ENCODE measurements at regions not wholly inside any gene's neighbourhood (a gene's known extent, or its start where the extent isn't known, plus 50 kb on each side); places are given as distances from the start of the nearest gene placed in this dataset.

GRCh38 chr6:48996461-48997119 lies 466.5 kb downstream of the MMUT start:
- H3K9ac ChIP-seq (ENCODE audit: low read depth in 1 of 2, low read length in 2 of 2) = no peak overlapping the region
- WGBS = 53% methylated on average over 6 of the region's 6 CpGs
- TF ChIP-seq RXRA (IDR thresholded peaks at IDR 0.05) = no peak
- no peak for TF ChIP-seq TAF1 (conservative IDR thresholded peaks at IDR 0.05)
- TF ChIP-seq EGR1 (IDR thresholded peaks at IDR 0.05; ENCODE audit: low read depth in 2 of 2) = no peak
- no peak for TF ChIP-seq HNF4A (conservative IDR thresholded peaks at IDR 0.05)
- no peak for TF ChIP-seq FOXA1 (IDR thresholded peaks at IDR 0.05)
- TF ChIP-seq REST (IDR thresholded peaks at IDR 0.05) = no peak
- TF ChIP-seq RAD21 (IDR thresholded peaks at IDR 0.05) = no peak
- TF ChIP-seq GABPA (IDR thresholded peaks at IDR 0.05 in 1 of 2, conservative IDR thresholded peaks at IDR 0.05 in 1 of 2) = no peak
- no peak for TF ChIP-seq JUND (IDR thresholded peaks at IDR 0.05)
- no peak for TF ChIP-seq CTCF (IDR thresholded peaks at IDR 0.05; ENCODE audit: low read depth, low read length, missing input control)
- TF ChIP-seq ATF3 (IDR thresholded peaks at IDR 0.05) = no peak
- TF ChIP-seq SP1 (IDR thresholded peaks at IDR 0.05) = no peak
- no peak for TF ChIP-seq FOXA2 (IDR thresholded peaks at IDR 0.05)
- TF ChIP-seq YY1 (IDR thresholded peaks at IDR 0.05) = no peak
- no peak for TF ChIP-seq ZBTB33 (IDR thresholded peaks at IDR 0.05)
- TF ChIP-seq HNF4G (IDR thresholded peaks at IDR 0.05) = no peak
- no peak for TF ChIP-seq NR2F2 (IDR thresholded peaks at IDR 0.05)
- TF ChIP-seq MAX (IDR thresholded peaks at IDR 0.05) = no peak
- H3K9me3 ChIP-seq (ENCODE audit: control insufficient read depth in 4 of 4, low read length in 3 of 4) = no peaks in the 10 kb centered on the region
- no peaks in the 10 kb centered on the region for H3K27me3 ChIP-seq (ENCODE audit: control insufficient read depth in 4 of 4, insufficient read depth in 4 of 4, low read length in 3 of 4)
- no peak overlapping the region for H3K27ac ChIP-seq (ENCODE audit: low read depth in 1 of 2, low read length in 2 of 2)
- H3K36me3 ChIP-seq (ENCODE audit: control insufficient read depth in 4 of 4, insufficient read depth in 3 of 4, low read depth in 1 of 4, low read length in 3 of 4) = no peaks in the 10 kb centered on the region
- DNase-seq (ENCODE audit: low spot score) = no peak
- H3K4me1 ChIP-seq (ENCODE audit: control insufficient read depth in 4 of 4, insufficient read depth in 4 of 4, low read length in 3 of 4) = no peaks in the 10 kb centered on the region
- H3K4me3 ChIP-seq (ENCODE audit: low read depth in 1 of 3, low read length in 3 of 3) = no peak overlapping the region

All from liver (tissue), 8 donors.